GM12865 (cell line): ENCODE measurements at regions not wholly inside any gene's neighbourhood (a gene's known extent, or its start where the extent isn't known, plus 50 kb on each side); places are given as distances from the start of the nearest gene placed in this dataset.

ENCODE experiments used
- DNase-seq: peaks from one replicate; pipeline ENCODE4 v3.0.0; 2010; ENCODE audit warnings: low read depth
- H3K4me3 ChIP-seq: 2 replicates; pipeline ENCODE4 v1.5.1; 2011; ENCODE audit warnings: mild to moderate bottlenecking, low read depth, low read length, control low read depth
- CTCF ChIP-seq: IDR thresholded peaks from 2 replicates; pipeline ENCODE4 v1.5.1; 2011; ENCODE audit warnings: low read length, control low read depth, low read depth, inconsistent platforms; ENCODE audit not compliant: insufficient read depth; ENCODE audit errors: missing control alignments

- no peak overlapping the region for H3K4me3 ChIP-seq
- no peak for TF ChIP-seq CTCF
- no peak for DNase-seq
Measured at GRCh38 chr1:232550007-232550406, 79.9 kb downstream of the SIPA1L2 start.

GRCh38 chr1:232548691-232549090 lies 81.2 kb downstream of the SIPA1L2 start:
- no peak for TF ChIP-seq CTCF
- DNase-seq: no peak

GRCh38 chr1:232547938-232548484 lies 81.9 kb downstream of the SIPA1L2 start:
- no peak for DNase-seq
- TF ChIP-seq CTCF: no peak
- no peak overlapping the region for H3K4me3 ChIP-seq

More at GRCh38 chr1:232548691-232549090, 81.2 kb downstream of the SIPA1L2 start:
- H3K4me3 ChIP-seq: no peak overlapping the region

GRCh38 chr1:232542633-232543593 lies 87.0 kb downstream of the SIPA1L2 start:
- no peak for TF ChIP-seq CTCF
- no peak overlapping the region for H3K4me3 ChIP-seq
- DNase-seq: no peak

GRCh38 chr1:232538943-232539302 lies 91.0 kb downstream of the SIPA1L2 start:
- no peak for TF ChIP-seq CTCF

GRCh38 chr1:232538224-232538942 lies 91.5 kb downstream of the SIPA1L2 start:
- TF ChIP-seq CTCF: no peak
- H3K4me3 ChIP-seq: no peak overlapping the region
- DNase-seq: no peak

More at GRCh38 chr1:232538943-232539302, 91.0 kb downstream of the SIPA1L2 start:
- H3K4me3 ChIP-seq: no peak overlapping the region
- no peak for DNase-seq
